Endothelial cell of umbilical vein (primary cell): ENCODE measurements at regions not wholly inside any gene's neighbourhood (a gene's known extent, or its start where the extent isn't known, plus 50 kb on each side); places are given as distances from the start of the nearest gene placed in this dataset.

Experiments used
- EZH2 ChIP-seq: IDR thresholded peaks from 2 replicates; pipeline ENCODE4 v1.6.1; 2012; ENCODE audit warnings: borderline replicate concordance, low read depth, mild to moderate bottlenecking, moderate library complexity, low read length, inconsistent platforms; ENCODE audit not compliant: severe bottlenecking
- POLR2AphosphoS5 ChIP-seq: IDR thresholded peaks from 2 replicates; pipeline ENCODE4 v1.6.1; 2012; ENCODE audit warnings: low read depth, mild to moderate bottlenecking, control low read depth, low read length, moderate library complexity; ENCODE audit not compliant: insufficient read depth

- no peak for TF ChIP-seq POLR2AphosphoS5
- TF ChIP-seq EZH2 = no peak
These were observed 178.0 kb downstream of the KATNIP start for GRCh38 chr16:27727941-27728340.
